ENCODE measurements at regions not wholly inside any gene's neighbourhood (a gene's known extent, or its start where the extent isn't known, plus 50 kb on each side); places are given as distances from the start of the nearest gene placed in this dataset.

GRCh38 chr11:10986006-10986405, 128.2 kb upstream of the ZBED5 start:
- TF ChIP-seq, protein P1, sequence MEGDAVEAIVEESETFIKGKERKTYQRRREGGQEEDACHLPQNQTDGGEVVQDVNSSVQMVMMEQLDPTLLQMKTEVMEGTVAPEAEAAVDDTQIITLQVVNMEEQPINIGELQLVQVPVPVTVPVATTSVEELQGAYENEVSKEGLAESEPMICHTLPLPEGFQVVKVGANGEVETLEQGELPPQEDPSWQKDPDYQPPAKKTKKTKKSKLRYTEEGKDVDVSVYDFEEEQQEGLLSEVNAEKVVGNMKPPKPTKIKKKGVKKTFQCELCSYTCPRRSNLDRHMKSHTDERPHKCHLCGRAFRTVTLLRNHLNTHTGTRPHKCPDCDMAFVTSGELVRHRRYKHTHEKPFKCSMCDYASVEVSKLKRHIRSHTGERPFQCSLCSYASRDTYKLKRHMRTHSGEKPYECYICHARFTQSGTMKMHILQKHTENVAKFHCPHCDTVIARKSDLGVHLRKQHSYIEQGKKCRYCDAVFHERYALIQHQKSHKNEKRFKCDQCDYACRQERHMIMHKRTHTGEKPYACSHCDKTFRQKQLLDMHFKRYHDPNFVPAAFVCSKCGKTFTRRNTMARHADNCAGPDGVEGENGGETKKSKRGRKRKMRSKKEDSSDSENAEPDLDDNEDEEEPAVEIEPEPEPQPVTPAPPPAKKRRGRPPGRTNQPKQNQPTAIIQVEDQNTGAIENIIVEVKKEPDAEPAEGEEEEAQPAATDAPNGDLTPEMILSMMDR (IDR thresholded peaks at IDR 0.05; ENCODE audit: extremely low read depth in 1 of 2, insufficient read depth in 1 of 2, low read depth in 1 of 2, low read length in 2 of 2): no peak
- no peak for TF ChIP-seq POLR2AphosphoS5 (IDR thresholded peaks at IDR 0.05; ENCODE audit: insufficient read depth, low read depth, low read length)
- no peak for TF ChIP-seq POLR2A (IDR thresholded peaks at IDR 0.05; ENCODE audit: low read depth, low read length)
- no peak for TF ChIP-seq FOS (IDR thresholded peaks at IDR 0.05; ENCODE audit: borderline replicate concordance, insufficient read depth, low read length)
- no peak for TF ChIP-seq GATA2 (IDR thresholded peaks at IDR 0.05; ENCODE audit: insufficient read depth, insufficient read length, low read depth, low read length)
- TF ChIP-seq, protein P2, sequence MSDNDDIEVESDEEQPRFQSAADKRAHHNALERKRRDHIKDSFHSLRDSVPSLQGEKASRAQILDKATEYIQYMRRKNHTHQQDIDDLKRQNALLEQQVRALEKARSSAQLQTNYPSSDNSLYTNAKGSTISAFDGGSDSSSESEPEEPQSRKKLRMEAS (IDR thresholded peaks at IDR 0.05; ENCODE audit: insufficient read depth, insufficient read length): no peak
- TF ChIP-seq EZH2 (IDR thresholded peaks at IDR 0.05; ENCODE audit: borderline replicate concordance, low read depth, low read length, severe bottlenecking): no peak
- no peak for TF ChIP-seq JUN (IDR thresholded peaks at IDR 0.05; ENCODE audit: borderline replicate concordance, insufficient read depth, insufficient read length, low read depth)
- no peak for TF ChIP-seq MYC (IDR thresholded peaks at IDR 0.05; ENCODE audit: low read depth, low read length)
